Mesothelial cell of epicardium (in vitro differentiated cells): ENCODE measurements at regions not wholly inside any gene's neighbourhood (a gene's known extent, or its start where the extent isn't known, plus 50 kb on each side); places are given as distances from the start of the nearest gene placed in this dataset.

Experiments used
- DNase-seq, 2 experiments: peaks; one replicate each; pipeline ENCODE4 v3.0.0; 2021; ENCODE audit warnings: low spot score in 2 of 2; ENCODE audit not compliant: unreplicated experiment in 2 of 2
- H3K27ac Mint-ChIP-seq: 2 replicates; pipeline ENCODE4 v1.8.0; 2021; ENCODE audit warnings: mixed read lengths
- H3K27me3 Mint-ChIP-seq: 2 replicates; pipeline ENCODE4 v1.8.0; 2021; ENCODE audit warnings: low read depth, mixed read lengths
- H3K36me3 Mint-ChIP-seq: 2 replicates; pipeline ENCODE4 v1.8.0; 2021; ENCODE audit warnings: mixed read lengths
- H3K4me1 Mint-ChIP-seq: 2 replicates; pipeline ENCODE4 v1.8.0; 2021; ENCODE audit warnings: mixed read lengths
- H3K4me3 Mint-ChIP-seq: 2 replicates; pipeline ENCODE4 v1.8.0; 2021; ENCODE audit warnings: mild to moderate bottlenecking, moderate library complexity, mixed read lengths
- H3K9me3 Mint-ChIP-seq: 2 replicates; pipeline ENCODE4 v1.8.0; 2021; ENCODE audit warnings: mixed read lengths
- TF ChIP-seq, protein P1 (sequence below): fragments of 200-600 bp; sonication (generic); IDR thresholded peaks from one replicate; pipeline ENCODE4 v1.5.0; 2021; ENCODE audit warnings: antibody characterized with exemption; ENCODE audit not compliant: unreplicated experiment

DNA sequence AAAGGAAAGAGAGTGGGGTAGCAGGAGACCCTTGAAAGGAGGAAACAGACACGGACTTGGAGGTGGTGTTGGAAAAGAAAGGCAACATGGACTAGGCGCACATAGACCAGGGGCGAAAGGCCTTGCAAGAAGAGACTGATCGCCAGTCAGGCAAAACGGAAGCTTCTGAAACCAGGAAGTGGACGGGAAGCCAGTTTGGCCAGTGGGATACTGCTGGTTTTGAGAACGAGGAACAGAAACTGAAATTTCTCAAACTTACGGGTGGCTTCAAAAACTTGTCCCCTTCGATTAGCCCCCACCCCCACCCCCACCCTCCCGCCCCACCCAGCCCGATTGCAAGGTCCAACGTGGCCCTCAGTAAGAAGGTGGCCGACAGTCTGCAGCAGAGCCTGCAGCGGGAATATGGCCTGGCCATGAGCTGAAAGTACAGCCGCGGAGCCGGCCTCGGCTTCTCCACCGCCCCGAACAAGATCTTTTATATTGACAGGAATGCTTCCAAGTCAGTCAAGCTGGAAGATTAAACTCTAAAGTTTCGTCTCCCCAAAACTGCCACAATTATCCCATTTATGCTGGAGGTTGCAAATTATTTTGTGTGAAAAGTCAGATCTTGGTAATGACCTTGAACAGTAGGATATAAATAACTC, 364.7 kb downstream of the BCAT1 start:
- no peak for DNase-seq
- peaks cover 6% of the 10 kb centered on the region for H3K36me3 Mint-ChIP-seq
- H3K4me1 Mint-ChIP-seq: no peaks in the 10 kb centered on the region
- peaks cover 38% of the 10 kb centered on the region for H3K9me3 Mint-ChIP-seq
- TF ChIP-seq, protein P1, sequence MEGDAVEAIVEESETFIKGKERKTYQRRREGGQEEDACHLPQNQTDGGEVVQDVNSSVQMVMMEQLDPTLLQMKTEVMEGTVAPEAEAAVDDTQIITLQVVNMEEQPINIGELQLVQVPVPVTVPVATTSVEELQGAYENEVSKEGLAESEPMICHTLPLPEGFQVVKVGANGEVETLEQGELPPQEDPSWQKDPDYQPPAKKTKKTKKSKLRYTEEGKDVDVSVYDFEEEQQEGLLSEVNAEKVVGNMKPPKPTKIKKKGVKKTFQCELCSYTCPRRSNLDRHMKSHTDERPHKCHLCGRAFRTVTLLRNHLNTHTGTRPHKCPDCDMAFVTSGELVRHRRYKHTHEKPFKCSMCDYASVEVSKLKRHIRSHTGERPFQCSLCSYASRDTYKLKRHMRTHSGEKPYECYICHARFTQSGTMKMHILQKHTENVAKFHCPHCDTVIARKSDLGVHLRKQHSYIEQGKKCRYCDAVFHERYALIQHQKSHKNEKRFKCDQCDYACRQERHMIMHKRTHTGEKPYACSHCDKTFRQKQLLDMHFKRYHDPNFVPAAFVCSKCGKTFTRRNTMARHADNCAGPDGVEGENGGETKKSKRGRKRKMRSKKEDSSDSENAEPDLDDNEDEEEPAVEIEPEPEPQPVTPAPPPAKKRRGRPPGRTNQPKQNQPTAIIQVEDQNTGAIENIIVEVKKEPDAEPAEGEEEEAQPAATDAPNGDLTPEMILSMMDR: no peak
- no peak overlapping the region for H3K4me3 Mint-ChIP-seq
- no peak overlapping the region for H3K27ac Mint-ChIP-seq
- no peaks in the 10 kb centered on the region for H3K27me3 Mint-ChIP-seq

DNA sequence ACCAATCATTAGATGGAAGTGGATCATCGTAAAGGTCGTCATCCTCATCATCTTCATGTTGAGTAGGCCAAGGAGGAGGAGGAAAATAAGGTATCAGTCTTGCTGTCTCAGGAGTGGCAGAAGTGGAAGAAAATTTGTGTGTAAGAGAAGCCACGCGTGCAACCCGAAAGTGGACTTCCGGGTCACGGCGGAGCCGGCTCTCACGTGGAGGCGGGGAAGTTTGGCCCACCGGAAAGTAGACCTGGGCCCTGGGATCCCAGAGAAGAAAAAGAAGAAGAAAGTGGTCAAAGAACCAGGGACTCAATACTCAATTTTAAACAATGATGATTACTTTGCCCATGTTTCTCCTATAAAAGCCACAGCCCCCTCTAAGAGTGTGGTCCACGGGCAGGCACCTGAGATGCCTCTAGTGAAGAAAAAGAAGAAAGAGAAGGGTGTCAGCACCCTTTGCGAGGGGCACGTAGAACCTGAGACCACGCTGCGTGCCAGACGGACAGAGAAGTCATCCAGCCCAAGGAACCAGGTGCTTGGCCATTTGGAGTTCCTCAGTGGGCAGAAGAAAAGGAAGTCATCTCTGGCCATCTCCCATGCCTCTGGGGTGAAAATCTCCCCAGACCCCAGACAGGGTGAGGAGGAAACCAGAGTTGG, 365.8 kb downstream of the BCAT1 start:
- no peaks in the 10 kb centered on the region for H3K4me1 Mint-ChIP-seq
- H3K27ac Mint-ChIP-seq: no peak overlapping the region
- no peak overlapping the region for H3K4me3 Mint-ChIP-seq
- no peak for DNase-seq
- peaks cover 45% of the 10 kb centered on the region for H3K9me3 Mint-ChIP-seq
- H3K27me3 Mint-ChIP-seq: no peaks in the 10 kb centered on the region
- peaks cover 6% of the 10 kb centered on the region for H3K36me3 Mint-ChIP-seq
- TF ChIP-seq, protein P1: no peak

DNA sequence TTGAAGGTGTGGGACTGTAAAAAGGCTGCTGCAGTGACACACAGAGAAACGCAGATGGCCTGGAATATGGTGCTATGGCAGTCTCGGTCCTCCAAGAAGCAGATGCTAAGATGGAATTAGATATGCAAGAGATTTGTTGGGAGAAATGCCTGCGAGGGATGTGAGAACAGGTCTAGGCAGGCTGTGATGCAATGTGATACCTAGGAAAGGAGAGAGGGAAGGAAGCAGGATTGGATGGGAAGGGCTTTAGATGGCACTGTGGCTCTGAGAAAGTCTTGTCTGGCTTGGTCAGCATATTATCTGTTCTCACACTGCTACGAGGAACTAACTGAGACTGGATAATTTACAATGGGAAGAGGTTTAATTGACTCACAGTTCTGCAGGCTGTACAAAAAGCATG, 374.4 kb downstream of the BCAT1 start:
- H3K9me3 Mint-ChIP-seq: peaks cover 20% of the 10 kb centered on the region
- H3K36me3 Mint-ChIP-seq: peaks cover 2% of the 10 kb centered on the region
- H3K27ac Mint-ChIP-seq: no peak overlapping the region
- no peak overlapping the region for H3K4me3 Mint-ChIP-seq
- TF ChIP-seq, protein P1: no peak
- DNase-seq: no peak
- no peaks in the 10 kb centered on the region for H3K4me1 Mint-ChIP-seq
- no peaks in the 10 kb centered on the region for H3K27me3 Mint-ChIP-seq

DNA sequence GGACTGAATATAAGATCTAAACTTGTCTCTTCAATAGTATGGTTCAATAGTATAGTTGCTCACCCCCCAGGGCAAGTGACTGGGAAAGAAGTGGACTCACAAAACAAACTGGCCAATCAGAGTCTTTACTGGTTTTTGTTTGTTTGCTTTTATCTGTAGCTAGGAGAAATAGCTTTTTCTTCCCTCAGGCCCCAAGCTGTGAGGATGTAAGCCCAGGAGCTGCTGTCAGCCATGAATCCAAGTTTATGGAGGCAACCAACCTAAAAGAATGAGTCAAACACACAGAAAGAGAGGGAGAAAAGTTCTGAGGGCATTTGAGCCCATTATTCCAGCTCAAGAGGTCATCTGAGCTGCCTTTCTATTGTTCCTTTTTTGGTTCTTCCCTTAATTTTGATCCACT, 375.3 kb downstream of the BCAT1 start:
- no peaks in the 10 kb centered on the region for H3K4me1 Mint-ChIP-seq

DNA sequence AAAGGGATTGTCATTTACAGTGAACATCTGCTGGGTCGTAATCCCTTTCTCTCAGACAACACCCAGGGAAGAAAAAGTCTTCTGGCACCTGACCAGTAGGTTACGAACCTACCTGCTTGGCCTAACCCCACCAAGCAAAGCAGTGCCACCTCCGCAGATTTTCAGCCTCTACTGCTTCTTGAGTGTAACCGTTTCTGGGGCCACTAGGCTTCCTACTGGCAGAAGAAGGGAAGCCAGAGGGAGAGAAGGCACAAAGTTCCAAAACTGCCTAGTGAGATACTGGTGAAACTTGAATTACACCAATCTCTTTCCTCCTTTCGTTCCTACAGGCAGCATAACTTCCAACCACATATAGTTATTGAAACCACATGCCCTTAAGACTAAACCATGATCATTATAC, 383.6 kb downstream of the BCAT1 start:
- peaks cover 27% of the 10 kb centered on the region for H3K27me3 Mint-ChIP-seq
- no peaks in the 10 kb centered on the region for H3K36me3 Mint-ChIP-seq
- H3K9me3 Mint-ChIP-seq: no peaks in the 10 kb centered on the region
- peaks cover 23% of the 10 kb centered on the region for H3K4me1 Mint-ChIP-seq
- no peak for DNase-seq
- H3K27ac Mint-ChIP-seq: no peak overlapping the region
- H3K4me3 Mint-ChIP-seq: no peak overlapping the region
- TF ChIP-seq, protein P1: no peak

More for the DNA sequence above, 375.3 kb downstream of the BCAT1 start:
- Mint-ChIP-seq H3K27ac (no peak overlapping the region), H3K36me3 (no peaks in the 10 kb centered on the region), H3K9me3 (peaks cover 11% of the 10 kb centered on the region), H3K27me3 (no peaks in the 10 kb centered on the region), H3K4me3 (no peak overlapping the region)
- TF ChIP-seq, protein P1: no peak
- DNase-seq: no peak
